ENCODE measurements at regions not wholly inside any gene's neighbourhood (a gene's known extent, or its start where the extent isn't known, plus 50 kb on each side); places are given as distances from the start of the nearest gene placed in this dataset.

DNA sequence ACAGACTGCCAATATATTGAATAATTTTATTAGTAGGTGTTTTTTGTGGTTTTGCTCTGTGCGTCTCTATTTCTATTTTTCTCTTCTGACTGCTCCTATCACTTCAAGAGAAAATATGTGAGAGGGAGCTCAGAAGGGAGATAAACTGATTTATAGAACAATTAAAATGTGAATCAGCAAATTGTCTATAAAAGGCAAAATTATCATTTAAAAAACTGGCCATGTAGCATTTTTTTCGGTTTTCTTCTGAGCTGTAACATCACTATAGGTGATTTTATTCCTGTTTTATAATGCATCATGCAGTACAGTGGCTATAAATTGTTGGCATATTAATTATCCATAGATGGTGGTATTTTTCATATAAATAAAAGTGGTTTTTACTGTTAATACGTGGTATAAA, 416.5 kb downstream of the DOK5 start:
- TF ChIP-seq, protein P1, sequence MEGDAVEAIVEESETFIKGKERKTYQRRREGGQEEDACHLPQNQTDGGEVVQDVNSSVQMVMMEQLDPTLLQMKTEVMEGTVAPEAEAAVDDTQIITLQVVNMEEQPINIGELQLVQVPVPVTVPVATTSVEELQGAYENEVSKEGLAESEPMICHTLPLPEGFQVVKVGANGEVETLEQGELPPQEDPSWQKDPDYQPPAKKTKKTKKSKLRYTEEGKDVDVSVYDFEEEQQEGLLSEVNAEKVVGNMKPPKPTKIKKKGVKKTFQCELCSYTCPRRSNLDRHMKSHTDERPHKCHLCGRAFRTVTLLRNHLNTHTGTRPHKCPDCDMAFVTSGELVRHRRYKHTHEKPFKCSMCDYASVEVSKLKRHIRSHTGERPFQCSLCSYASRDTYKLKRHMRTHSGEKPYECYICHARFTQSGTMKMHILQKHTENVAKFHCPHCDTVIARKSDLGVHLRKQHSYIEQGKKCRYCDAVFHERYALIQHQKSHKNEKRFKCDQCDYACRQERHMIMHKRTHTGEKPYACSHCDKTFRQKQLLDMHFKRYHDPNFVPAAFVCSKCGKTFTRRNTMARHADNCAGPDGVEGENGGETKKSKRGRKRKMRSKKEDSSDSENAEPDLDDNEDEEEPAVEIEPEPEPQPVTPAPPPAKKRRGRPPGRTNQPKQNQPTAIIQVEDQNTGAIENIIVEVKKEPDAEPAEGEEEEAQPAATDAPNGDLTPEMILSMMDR (IDR thresholded peaks at IDR 0.05; ENCODE audit: unreplicated experiment in 3 of 3): no peak
- Mint-ChIP-seq H3K27me3 (ENCODE audit: low read depth) (peaks cover 3% of the 10 kb centered on the region), H3K4me1 (no peaks in the 10 kb centered on the region), H3K9me3 (no peaks in the 10 kb centered on the region), H3K36me3 (ENCODE audit: low read depth) (no peaks in the 10 kb centered on the region), H3K4me3 (no peak overlapping the region), H3K27ac (no peak overlapping the region)

DNA sequence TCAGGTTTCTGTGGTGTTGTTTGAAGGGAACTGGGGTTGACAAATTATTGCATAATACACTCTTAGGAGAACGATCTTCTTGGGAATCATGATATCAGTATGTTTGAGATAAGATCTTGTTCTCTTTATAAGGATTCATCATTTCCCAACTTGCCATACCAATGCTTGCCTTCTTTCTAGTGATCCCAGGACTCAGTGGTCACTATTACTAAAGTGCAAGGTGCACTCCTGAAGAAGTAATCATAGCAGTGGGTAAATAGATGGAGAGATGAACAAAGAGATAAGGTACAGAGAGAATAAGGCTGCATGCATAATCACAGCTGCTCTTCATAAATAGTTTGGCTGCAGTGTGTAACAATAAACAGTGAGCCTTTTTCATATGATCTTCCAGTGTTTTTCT, 404.0 kb downstream of the DOK5 start:
- TF ChIP-seq, protein P1 (IDR thresholded peaks at IDR 0.05; ENCODE audit: unreplicated experiment in 3 of 3): no peak
- Mint-ChIP-seq H3K4me3 (no peak overlapping the region), H3K27me3 (ENCODE audit: low read depth) (no peaks in the 10 kb centered on the region), H3K36me3 (ENCODE audit: low read depth) (no peaks in the 10 kb centered on the region), H3K4me1 (no peaks in the 10 kb centered on the region), H3K27ac (no peak overlapping the region), H3K9me3 (peaks cover 3% of the 10 kb centered on the region)

DNA sequence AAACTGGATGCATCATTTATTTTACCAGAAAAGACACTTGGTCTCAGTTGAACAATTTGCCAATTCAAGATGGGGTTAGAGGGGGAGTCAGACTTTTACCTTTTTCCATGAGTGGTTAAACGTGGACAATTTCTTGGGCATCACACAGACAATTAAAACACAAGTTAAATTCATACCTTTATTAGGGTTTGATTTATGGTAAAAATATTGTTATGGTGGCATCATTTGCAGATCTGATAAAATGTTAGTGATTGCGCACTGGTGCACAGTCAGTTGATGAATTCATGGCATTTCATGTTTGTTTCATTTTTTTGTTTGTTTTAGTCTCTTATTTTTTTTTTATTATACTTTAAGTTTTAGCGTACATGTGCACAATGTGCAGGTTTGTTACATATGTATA, 399.9 kb downstream of the DOK5 start:
- no peaks in the 10 kb centered on the region for H3K27me3 Mint-ChIP-seq (ENCODE audit: low read depth)
- TF ChIP-seq, protein P1 (IDR thresholded peaks at IDR 0.05; ENCODE audit: unreplicated experiment in 3 of 3): no peak
- no peak overlapping the region for H3K4me3 Mint-ChIP-seq
- H3K9me3 Mint-ChIP-seq: no peaks in the 10 kb centered on the region
- no peaks in the 10 kb centered on the region for H3K36me3 Mint-ChIP-seq (ENCODE audit: low read depth)
- no peaks in the 10 kb centered on the region for H3K4me1 Mint-ChIP-seq
- H3K27ac Mint-ChIP-seq: no peak overlapping the region

- Mint-ChIP-seq H3K9me3 (no peaks in the 10 kb centered on the region), H3K36me3 (ENCODE audit: low read depth) (no peaks in the 10 kb centered on the region), H3K27me3 (ENCODE audit: low read depth) (no peaks in the 10 kb centered on the region), H3K27ac (no peak overlapping the region), H3K4me1 (no peaks in the 10 kb centered on the region), H3K4me3 (no peak overlapping the region)
- TF ChIP-seq, protein P1 (IDR thresholded peaks at IDR 0.05; ENCODE audit: unreplicated experiment in 3 of 3): no peak
These were observed 399.3 kb downstream of the DOK5 start for GRCh38 chr20:54874718-54875117.

- Mint-ChIP-seq H3K9me3 (no peaks in the 10 kb centered on the region), H3K36me3 (ENCODE audit: low read depth) (no peaks in the 10 kb centered on the region), H3K4me1 (no peaks in the 10 kb centered on the region), H3K4me3 (no peak overlapping the region), H3K27ac (no peak overlapping the region), H3K27me3 (ENCODE audit: low read depth) (no peaks in the 10 kb centered on the region)
- TF ChIP-seq, protein P1 (IDR thresholded peaks at IDR 0.05; ENCODE audit: unreplicated experiment in 3 of 3): no peak
These were observed 397.0 kb downstream of the DOK5 start for GRCh38 chr20:54872440-54872839.

GRCh38 chr20:54869765-54870164, 394.4 kb downstream of the DOK5 start:
- H3K4me3 Mint-ChIP-seq: no peak overlapping the region
- no peak overlapping the region for H3K27ac Mint-ChIP-seq

More at GRCh38 chr20:54869765-54870164, 394.4 kb downstream of the DOK5 start:
- H3K27me3 Mint-ChIP-seq (ENCODE audit: low read depth): no peaks in the 10 kb centered on the region
- H3K36me3 Mint-ChIP-seq (ENCODE audit: low read depth): no peaks in the 10 kb centered on the region
- no peaks in the 10 kb centered on the region for H3K4me1 Mint-ChIP-seq
- TF ChIP-seq, protein P1 (IDR thresholded peaks at IDR 0.05; ENCODE audit: unreplicated experiment in 3 of 3): no peak
- H3K9me3 Mint-ChIP-seq: no peaks in the 10 kb centered on the region
